Tibial nerve (tissue), 4 donors: ENCODE measurements at regions not wholly inside any gene's neighbourhood (a gene's known extent, or its start where the extent isn't known, plus 50 kb on each side); places are given as distances from the start of the nearest gene placed in this dataset.

Experiments used
- DNase-seq, 2 donors: peaks; one replicate each; pipeline ENCODE4 v3.0.0-alpha.2; 2019; ENCODE audit warnings: low spot score in 2 of 2
- H3K27ac ChIP-seq, 4 donors: fragments of 200-600 bp; sonication (generic) in 3 of 4; one replicate each; pipeline ENCODE4 v1.5.1; 2017 to 2019; ENCODE audit warnings: mild to moderate bottlenecking in 1 of 4
- H3K27me3 ChIP-seq, 2 donors: fragments of 200-600 bp; sonication (generic) in 1 of 2; one replicate each; pipeline versions ENCODE4 v1.5.1 to v1.6.0; 2017 to 2019
- H3K36me3 ChIP-seq, 3 donors: fragments of 200-600 bp; sonication (generic); one replicate each; pipeline ENCODE4 v1.5.1; 2018 to 2019
- H3K4me1 ChIP-seq, 4 donors: fragments of 200-600 bp; sonication (generic) in 3 of 4; one replicate each; pipeline ENCODE4 v1.5.1; 2017 to 2019
- H3K4me3 ChIP-seq, 4 donors: fragments of 200-600 bp; sonication (generic) in 3 of 4; one replicate each; pipeline ENCODE4 v1.5.1; 2017 to 2019; ENCODE audit warnings: mild to moderate bottlenecking in 1 of 4, moderate library complexity in 1 of 4
- H3K9me3 ChIP-seq, 4 donors: fragments of 200-600 bp; sonication (generic) in 3 of 4; one replicate each; pipeline ENCODE4 v1.5.1; 2017 to 2019
- EP300 ChIP-seq, 2 donors: sonication (generic); formaldehyde crosslinking; IDR thresholded peaks; one replicate each; pipeline ENCODE4 v1.6.1; 2017; ENCODE audit warnings: antibody characterized with exemption in 2 of 2, mild to moderate bottlenecking in 1 of 2
- POLR2A ChIP-seq, 2 donors: fragments of 450-650 bp; IDR thresholded peaks; one replicate each; pipeline ENCODE4 v1.6.1; 2017; ENCODE audit warnings: antibody characterized with exemption in 2 of 2, mild to moderate bottlenecking in 2 of 2, moderate library complexity in 2 of 2
- WGBS, 2 donors: methylation state at CpG; one replicate each; pipeline ENCODE4 v1.1.5; 2018; 5-methylcytosine and 5-hydroxymethylcytosine counted together
- TF ChIP-seq, protein P1 (sequence below), 5 experiments: fragments of 200-600 bp in 3 of 5; fragments of 450-650 bp in 2 of 5; sonication (generic) in 3 of 5; IDR thresholded peaks; one replicate each; pipeline ENCODE4 v1.5.1; 2016 to 2019; ENCODE audit warnings: antibody characterized with exemption in 5 of 5, mild to moderate bottlenecking in 3 of 5, moderate library complexity in 2 of 5

DNA sequence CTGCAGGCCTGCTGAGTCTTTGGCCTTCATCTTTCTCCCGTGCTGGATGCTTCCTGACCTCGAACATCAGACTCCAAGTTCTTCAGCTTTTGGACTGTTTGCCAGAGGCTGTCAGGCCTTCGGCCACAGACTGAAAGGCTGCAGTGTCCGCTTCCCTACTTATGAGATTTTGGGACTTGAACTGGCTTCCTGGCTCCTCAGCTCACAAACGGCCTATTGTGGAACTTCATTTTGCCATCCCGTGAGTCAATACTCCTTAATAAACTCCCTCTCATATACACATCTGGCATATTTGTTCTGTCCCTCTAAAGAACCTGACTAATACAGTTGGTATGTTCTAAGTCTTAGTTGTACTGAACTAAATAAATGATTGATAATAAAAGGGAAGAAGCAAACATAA is 702.8 kb upstream of the LINC00305 start:
- no peaks in the 10 kb centered on the region for H3K4me1 ChIP-seq
- no peak overlapping the region for H3K4me3 ChIP-seq
- H3K36me3 ChIP-seq, result no peaks in the 10 kb centered on the region
- TF ChIP-seq EP300 (IDR thresholded peaks at IDR 0.05) (no peak), POLR2A (IDR thresholded peaks at IDR 0.05) (no peak)
- TF ChIP-seq, protein P1, sequence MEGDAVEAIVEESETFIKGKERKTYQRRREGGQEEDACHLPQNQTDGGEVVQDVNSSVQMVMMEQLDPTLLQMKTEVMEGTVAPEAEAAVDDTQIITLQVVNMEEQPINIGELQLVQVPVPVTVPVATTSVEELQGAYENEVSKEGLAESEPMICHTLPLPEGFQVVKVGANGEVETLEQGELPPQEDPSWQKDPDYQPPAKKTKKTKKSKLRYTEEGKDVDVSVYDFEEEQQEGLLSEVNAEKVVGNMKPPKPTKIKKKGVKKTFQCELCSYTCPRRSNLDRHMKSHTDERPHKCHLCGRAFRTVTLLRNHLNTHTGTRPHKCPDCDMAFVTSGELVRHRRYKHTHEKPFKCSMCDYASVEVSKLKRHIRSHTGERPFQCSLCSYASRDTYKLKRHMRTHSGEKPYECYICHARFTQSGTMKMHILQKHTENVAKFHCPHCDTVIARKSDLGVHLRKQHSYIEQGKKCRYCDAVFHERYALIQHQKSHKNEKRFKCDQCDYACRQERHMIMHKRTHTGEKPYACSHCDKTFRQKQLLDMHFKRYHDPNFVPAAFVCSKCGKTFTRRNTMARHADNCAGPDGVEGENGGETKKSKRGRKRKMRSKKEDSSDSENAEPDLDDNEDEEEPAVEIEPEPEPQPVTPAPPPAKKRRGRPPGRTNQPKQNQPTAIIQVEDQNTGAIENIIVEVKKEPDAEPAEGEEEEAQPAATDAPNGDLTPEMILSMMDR (IDR thresholded peaks at IDR 0.05), result no peak
- peak overlapping the region in 2 of 4 donors; percentile 17 to 47 for H3K27ac ChIP-seq
- no peaks in the 10 kb centered on the region for H3K27me3 ChIP-seq
- no peaks in the 10 kb centered on the region for H3K9me3 ChIP-seq
- WGBS, 2 donors, result 30 to 40% methylated on average over 6 of the region's 6 CpGs
- DNase-seq, result no peak

GRCh38 chr18:64850791-64851190 is 701.9 kb upstream of the LINC00305 start:
- DNase-seq, result no peak
- no peaks in the 10 kb centered on the region for H3K27me3 ChIP-seq
- H3K4me1 ChIP-seq, result no peaks in the 10 kb centered on the region
- no peak overlapping the region for H3K27ac ChIP-seq
- H3K9me3 ChIP-seq, result no peaks in the 10 kb centered on the region
- no peak overlapping the region for H3K4me3 ChIP-seq
- 90 to 97% methylated on average over 1 of the region's 1 CpG for WGBS, 2 donors
- TF ChIP-seq POLR2A (IDR thresholded peaks at IDR 0.05) (no peak), EP300 (IDR thresholded peaks at IDR 0.05) (no peak)
- TF ChIP-seq, protein P1 (IDR thresholded peaks at IDR 0.05), result no peak
- H3K36me3 ChIP-seq, result no peaks in the 10 kb centered on the region

DNA sequence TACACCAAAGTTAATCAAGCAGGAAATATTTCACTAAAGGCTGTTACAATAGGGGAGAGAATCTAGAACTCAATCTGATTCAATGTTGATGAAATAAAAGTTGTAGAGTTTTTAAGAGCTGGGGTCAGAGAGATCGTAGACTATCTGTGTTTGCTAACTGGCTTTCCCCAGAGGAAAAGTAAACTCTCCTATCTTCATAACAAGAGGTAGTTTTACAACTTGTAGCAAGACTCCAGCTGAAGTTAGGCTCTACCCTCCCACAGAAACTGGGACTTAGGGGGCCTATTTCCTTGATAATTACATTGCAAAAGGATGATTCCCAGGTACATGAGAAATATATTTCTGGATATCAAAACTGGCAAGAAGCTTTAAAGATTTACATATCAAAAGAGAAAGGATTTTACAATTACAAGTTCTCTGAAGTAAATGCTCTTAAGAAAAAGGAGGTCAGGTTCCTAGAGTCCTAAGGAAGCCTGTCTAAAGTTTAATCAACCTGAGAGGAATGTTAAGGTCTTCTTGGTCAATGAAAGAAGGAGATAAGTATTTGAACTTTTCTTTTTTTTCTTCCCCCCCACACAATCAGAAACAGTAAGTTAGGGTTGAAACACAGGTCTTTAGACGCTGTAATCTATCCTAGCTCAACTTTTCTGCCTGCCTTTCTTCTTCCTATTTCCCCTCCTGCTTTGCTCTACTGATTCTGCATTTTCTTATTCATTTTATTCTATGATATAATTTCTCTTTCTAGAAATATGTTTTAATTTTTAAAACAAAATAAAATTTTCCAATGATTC is 692.2 kb upstream of the LINC00305 start:
- Histone ChIP-seq H3K36me3 (no peaks in the 10 kb centered on the region), H3K9me3 (no peaks in the 10 kb centered on the region), H3K4me3 (no peak overlapping the region), H3K27ac (no peak overlapping the region), H3K4me1 (no peaks in the 10 kb centered on the region), H3K27me3 (no peaks in the 10 kb centered on the region)
- TF ChIP-seq POLR2A (IDR thresholded peaks at IDR 0.05), result no peak
- TF ChIP-seq EP300 (IDR thresholded peaks at IDR 0.05), result no peak
- TF ChIP-seq, protein P1 (IDR thresholded peaks at IDR 0.05), result no peak
- WGBS, 2 donors, result 53 to 69% methylated on average over 2 of the region's 2 CpGs
- no peak for DNase-seq

GRCh38 chr18:64810354-64810753 is 661.5 kb upstream of the LINC00305 start:
- Histone ChIP-seq H3K36me3 (no peaks in the 10 kb centered on the region), H3K4me3 (no peak overlapping the region), H3K9me3 (no peaks in the 10 kb centered on the region), H3K27ac (no peak overlapping the region), H3K4me1 (no peaks in the 10 kb centered on the region), H3K27me3 (no peaks in the 10 kb centered on the region)
- WGBS, 2 donors, result 88 to 93% methylated on average over 3 of the region's 3 CpGs
- TF ChIP-seq, protein P1 (IDR thresholded peaks at IDR 0.05), result no peak
- no peak for TF ChIP-seq EP300 (IDR thresholded peaks at IDR 0.05)
- no peak for TF ChIP-seq POLR2A (IDR thresholded peaks at IDR 0.05)
- no peak for DNase-seq

GRCh38 chr18:64809801-64810200 is 660.9 kb upstream of the LINC00305 start:
- DNase-seq, result no peak
- TF ChIP-seq POLR2A (IDR thresholded peaks at IDR 0.05), result no peak
- TF ChIP-seq, protein P1 (IDR thresholded peaks at IDR 0.05), result no peak
- TF ChIP-seq EP300 (IDR thresholded peaks at IDR 0.05), result no peak
- Histone ChIP-seq H3K27me3 (no peaks in the 10 kb centered on the region), H3K4me1 (no peaks in the 10 kb centered on the region), H3K9me3 (no peaks in the 10 kb centered on the region), H3K4me3 (no peak overlapping the region), H3K36me3 (no peaks in the 10 kb centered on the region), H3K27ac (no peak overlapping the region)
- 69 to 78% methylated on average over 5 of the region's 5 CpGs for WGBS, 2 donors
